WTC11 (cell line): ENCODE measurements at regions not wholly inside any gene's neighbourhood (a gene's known extent, or its start where the extent isn't known, plus 50 kb on each side); places are given as distances from the start of the nearest gene placed in this dataset.

Source experiments
- ATAC-seq: fragments of 200-7000 bp; cut with Tn5 transposase; 2 replicates; pipeline ENCODE4 v1.10.0; 2021; ENCODE audit warnings: mild to moderate bottlenecking, moderate library complexity
- CTCF ChIA-PET: fragments of 300-600 bp; sonication (Branson Sonifier 250); formaldehyde crosslinking; loops from one replicate; lab custom pipeline; 2021; ENCODE audit warnings: antibody characterized with exemption; lab: Charles Lee
- POLR2A ChIA-PET: fragments of 350-600 bp; sonication (Branson Sonifier 250); formaldehyde crosslinking; loops from one replicate; lab custom pipeline; 2021; ENCODE audit warnings: antibody characterized with exemption; lab: Charles Lee
- DNase-seq: peaks from one replicate; pipeline ENCODE4 v3.0.0; 2021; ENCODE audit warnings: low spot score
- H3K27ac Mint-ChIP-seq: 2 replicates; pipeline ENCODE4 v1.8.0; 2021; ENCODE audit warnings: mixed read lengths
- H3K27me3 Mint-ChIP-seq: 2 replicates; pipeline ENCODE4 v1.8.0; 2021; ENCODE audit warnings: low read depth, mild to moderate bottlenecking, moderate library complexity, mixed read lengths
- H3K36me3 Mint-ChIP-seq: 2 replicates; pipeline ENCODE4 v1.8.0; 2021; ENCODE audit warnings: mixed read lengths
- H3K4me1 Mint-ChIP-seq: 2 replicates; pipeline ENCODE4 v1.8.0; 2022; ENCODE audit warnings: mixed read lengths
- H3K4me3 Mint-ChIP-seq: 2 replicates; pipeline ENCODE4 v1.8.0; 2021; ENCODE audit warnings: mild to moderate bottlenecking, moderate library complexity, mixed read lengths
- H3K9me3 Mint-ChIP-seq: 2 replicates; pipeline ENCODE4 v1.8.0; 2021; ENCODE audit warnings: mixed read lengths
- KAT7 ChIP-seq: sonication (generic); formaldehyde crosslinking; IDR thresholded peaks from 2 replicates; pipeline ENCODE4 v1.8.1; 2023; ENCODE audit warnings: missing genetic modification reagents, mild to moderate bottlenecking, borderline replicate concordance
- TEAD4 ChIP-seq: sonication (generic); formaldehyde crosslinking; IDR thresholded peaks from 2 replicates; pipeline ENCODE4 v1.8.0; 2022; ENCODE audit warnings: mild to moderate bottlenecking, missing genetic modification reagents
- TF ChIP-seq, protein P1 (sequence below): sonication (generic); formaldehyde crosslinking; IDR thresholded peaks from 2 replicates; pipeline ENCODE4 v1.8.0; 2023; ENCODE audit warnings: missing genetic modification reagents, mild to moderate bottlenecking, borderline replicate concordance
- TF ChIP-seq, protein P2 (sequence below): sonication (generic); formaldehyde crosslinking; conservative IDR thresholded peaks from 2 replicates; pipeline ENCODE4 v1.8.1; 2023; ENCODE audit warnings: mild to moderate bottlenecking, low read depth, missing genetic modification reagents, moderate library complexity

DNA sequence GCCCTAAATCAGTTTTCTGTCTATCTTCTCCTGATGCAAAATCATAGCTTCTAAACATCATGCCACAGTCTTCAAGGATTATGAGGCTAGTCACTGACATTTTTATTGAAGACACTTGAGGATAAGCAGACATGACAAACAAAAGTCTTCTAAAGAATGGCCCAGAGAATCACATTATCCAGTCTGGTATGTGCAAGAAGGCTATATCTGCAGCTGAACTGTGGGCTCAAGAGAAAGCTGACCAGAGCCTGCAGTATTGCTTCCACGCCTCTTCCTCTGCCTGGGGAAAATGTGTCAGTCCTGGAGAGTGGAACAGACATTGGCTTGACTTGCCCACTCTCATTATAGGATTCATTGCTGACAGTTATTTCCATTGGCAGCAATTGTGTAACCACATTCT lies 553.5 kb downstream of the SPOCK3 start (continued):
- TF ChIP-seq, protein P1, sequence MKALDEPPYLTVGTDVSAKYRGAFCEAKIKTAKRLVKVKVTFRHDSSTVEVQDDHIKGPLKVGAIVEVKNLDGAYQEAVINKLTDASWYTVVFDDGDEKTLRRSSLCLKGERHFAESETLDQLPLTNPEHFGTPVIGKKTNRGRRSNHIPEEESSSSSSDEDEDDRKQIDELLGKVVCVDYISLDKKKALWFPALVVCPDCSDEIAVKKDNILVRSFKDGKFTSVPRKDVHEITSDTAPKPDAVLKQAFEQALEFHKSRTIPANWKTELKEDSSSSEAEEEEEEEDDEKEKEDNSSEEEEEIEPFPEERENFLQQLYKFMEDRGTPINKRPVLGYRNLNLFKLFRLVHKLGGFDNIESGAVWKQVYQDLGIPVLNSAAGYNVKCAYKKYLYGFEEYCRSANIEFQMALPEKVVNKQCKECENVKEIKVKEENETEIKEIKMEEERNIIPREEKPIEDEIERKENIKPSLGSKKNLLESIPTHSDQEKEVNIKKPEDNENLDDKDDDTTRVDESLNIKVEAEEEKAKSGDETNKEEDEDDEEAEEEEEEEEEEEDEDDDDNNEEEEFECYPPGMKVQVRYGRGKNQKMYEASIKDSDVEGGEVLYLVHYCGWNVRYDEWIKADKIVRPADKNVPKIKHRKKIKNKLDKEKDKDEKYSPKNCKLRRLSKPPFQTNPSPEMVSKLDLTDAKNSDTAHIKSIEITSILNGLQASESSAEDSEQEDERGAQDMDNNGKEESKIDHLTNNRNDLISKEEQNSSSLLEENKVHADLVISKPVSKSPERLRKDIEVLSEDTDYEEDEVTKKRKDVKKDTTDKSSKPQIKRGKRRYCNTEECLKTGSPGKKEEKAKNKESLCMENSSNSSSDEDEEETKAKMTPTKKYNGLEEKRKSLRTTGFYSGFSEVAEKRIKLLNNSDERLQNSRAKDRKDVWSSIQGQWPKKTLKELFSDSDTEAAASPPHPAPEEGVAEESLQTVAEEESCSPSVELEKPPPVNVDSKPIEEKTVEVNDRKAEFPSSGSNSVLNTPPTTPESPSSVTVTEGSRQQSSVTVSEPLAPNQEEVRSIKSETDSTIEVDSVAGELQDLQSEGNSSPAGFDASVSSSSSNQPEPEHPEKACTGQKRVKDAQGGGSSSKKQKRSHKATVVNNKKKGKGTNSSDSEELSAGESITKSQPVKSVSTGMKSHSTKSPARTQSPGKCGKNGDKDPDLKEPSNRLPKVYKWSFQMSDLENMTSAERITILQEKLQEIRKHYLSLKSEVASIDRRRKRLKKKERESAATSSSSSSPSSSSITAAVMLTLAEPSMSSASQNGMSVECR: no peak

DNA sequence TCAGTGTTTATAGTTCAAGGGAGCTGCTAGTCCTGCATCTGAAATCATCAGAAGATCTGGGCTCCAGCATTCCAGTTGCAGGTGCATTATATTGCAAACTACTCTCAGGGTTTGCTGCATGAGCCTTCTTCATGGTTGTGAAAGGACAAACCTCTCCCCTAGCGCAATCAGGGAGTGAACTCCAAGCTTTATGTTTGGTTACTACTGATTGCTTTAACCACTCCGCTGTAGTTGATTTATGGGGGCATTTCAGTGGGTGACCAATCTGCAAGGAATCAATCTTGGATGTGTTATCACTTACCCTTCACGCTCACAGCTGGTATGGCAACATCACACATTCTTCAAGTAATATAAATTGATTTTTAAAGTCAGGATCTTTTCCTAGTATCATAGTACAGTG lies 552.1 kb downstream of the SPOCK3 start:
- POLR2A ChIA-PET: no interaction called here
- Mint-ChIP-seq H3K9me3 (no peaks in the 10 kb centered on the region), H3K36me3 (no peaks in the 10 kb centered on the region), H3K27me3 (no peaks in the 10 kb centered on the region; the same call in 1 of the 2 replicates), H3K27ac (no peak overlapping the region)
- CTCF ChIA-PET: no interaction called here
- DNase-seq: no peak
- TF ChIP-seq, protein P2, sequence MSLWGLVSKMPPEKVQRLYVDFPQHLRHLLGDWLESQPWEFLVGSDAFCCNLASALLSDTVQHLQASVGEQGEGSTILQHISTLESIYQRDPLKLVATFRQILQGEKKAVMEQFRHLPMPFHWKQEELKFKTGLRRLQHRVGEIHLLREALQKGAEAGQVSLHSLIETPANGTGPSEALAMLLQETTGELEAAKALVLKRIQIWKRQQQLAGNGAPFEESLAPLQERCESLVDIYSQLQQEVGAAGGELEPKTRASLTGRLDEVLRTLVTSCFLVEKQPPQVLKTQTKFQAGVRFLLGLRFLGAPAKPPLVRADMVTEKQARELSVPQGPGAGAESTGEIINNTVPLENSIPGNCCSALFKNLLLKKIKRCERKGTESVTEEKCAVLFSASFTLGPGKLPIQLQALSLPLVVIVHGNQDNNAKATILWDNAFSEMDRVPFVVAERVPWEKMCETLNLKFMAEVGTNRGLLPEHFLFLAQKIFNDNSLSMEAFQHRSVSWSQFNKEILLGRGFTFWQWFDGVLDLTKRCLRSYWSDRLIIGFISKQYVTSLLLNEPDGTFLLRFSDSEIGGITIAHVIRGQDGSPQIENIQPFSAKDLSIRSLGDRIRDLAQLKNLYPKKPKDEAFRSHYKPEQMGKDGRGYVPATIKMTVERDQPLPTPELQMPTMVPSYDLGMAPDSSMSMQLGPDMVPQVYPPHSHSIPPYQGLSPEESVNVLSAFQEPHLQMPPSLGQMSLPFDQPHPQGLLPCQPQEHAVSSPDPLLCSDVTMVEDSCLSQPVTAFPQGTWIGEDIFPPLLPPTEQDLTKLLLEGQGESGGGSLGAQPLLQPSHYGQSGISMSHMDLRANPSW: no peak
- no peak for TF ChIP-seq TEAD4 (CRISPR knock-in tag)
- no peak for TF ChIP-seq KAT7 (CRISPR knock-in tag)
- TF ChIP-seq, all 79 proteins: peak for 0
- H3K4me3 Mint-ChIP-seq: no peak overlapping the region
- no peak for ATAC-seq
- H3K4me1 Mint-ChIP-seq: peaks cover 6% of the 10 kb centered on the region; the same call in 1 of the 2 replicates
